ENCODE measurements at regions not wholly inside any gene's neighbourhood (a gene's known extent, or its start where the extent isn't known, plus 50 kb on each side); places are given as distances from the start of the nearest gene placed in this dataset.

DNA sequence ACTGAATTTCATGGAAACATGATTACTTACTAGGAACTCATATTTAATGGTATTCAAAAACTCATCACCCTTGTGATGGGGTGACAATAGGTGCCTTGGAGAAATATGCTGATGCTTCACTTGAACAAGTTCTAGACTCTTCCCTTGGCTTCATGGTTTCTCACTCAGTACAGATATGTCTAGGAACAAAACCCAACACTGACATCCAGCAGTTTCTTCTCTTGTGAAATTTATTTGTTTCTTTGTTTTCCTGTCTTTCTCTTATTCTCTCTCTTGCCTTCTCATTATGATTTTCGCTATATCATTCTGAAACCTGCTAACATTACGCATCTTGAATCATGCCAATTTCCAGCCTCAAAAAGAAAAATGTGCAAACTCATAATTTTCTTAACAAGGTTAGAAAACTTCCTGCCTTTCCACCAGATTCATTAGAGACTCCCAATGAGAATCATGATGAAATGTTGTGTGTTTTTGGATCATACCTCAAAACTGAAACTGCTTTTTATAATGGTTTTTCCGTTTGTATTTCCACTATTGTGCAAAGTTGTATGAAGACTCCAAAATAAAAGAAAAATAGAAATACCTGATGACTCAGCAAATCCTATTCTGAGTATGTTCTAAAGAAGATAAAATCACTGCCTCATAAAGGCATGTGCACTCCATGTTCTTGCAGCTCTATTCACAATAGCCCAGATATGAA is 1021.5 kb downstream of the TMEM121 start:
- no peak for TF ChIP-seq CTCF (IDR thresholded peaks at IDR 0.05)
- no peak for TF ChIP-seq POLR2A (IDR thresholded peaks at IDR 0.05)
- no peak for TF ChIP-seq POLR2AphosphoS5 (IDR thresholded peaks at IDR 0.05)
